HepG2 (cell line): ENCODE measurements at regions not wholly inside any gene's neighbourhood (a gene's known extent, or its start where the extent isn't known, plus 50 kb on each side); places are given as distances from the start of the nearest gene placed in this dataset.
A peak's percentile ranks its signal among the peaks of the same experiment; 100 is the strongest.

ENCODE experiments used
- IRF9 ChIP-seq: sonication (generic); formaldehyde crosslinking; IDR thresholded peaks from 2 replicates; pipeline ENCODE4 v1.8.0; 2022; ENCODE audit warnings: missing genetic modification reagents, mild to moderate bottlenecking, borderline replicate concordance
- KDM4B ChIP-seq: sonication (generic); formaldehyde crosslinking; IDR thresholded peaks from 2 replicates; pipeline ENCODE4 v1.4.0; 2020; ENCODE audit warnings: missing genetic modification reagents
- KDM5A ChIP-seq: fragments of 200-600 bp; sonication (generic); IDR thresholded peaks from 2 replicates; pipeline ENCODE4 v1.7.0; 2018; ENCODE audit warnings: antibody characterized with exemption, mild to moderate bottlenecking, low read length, borderline replicate concordance
- LBX2 ChIP-seq: sonication (generic); formaldehyde crosslinking; IDR thresholded peaks from 2 replicates; pipeline ENCODE4 v1.5.0; 2020; ENCODE audit warnings: missing genetic modification reagents, mild to moderate bottlenecking, borderline replicate concordance
- NR0B2 ChIP-seq: sonication (generic); formaldehyde crosslinking; IDR thresholded peaks from 2 replicates; pipeline ENCODE4 v1.4.0; 2020; ENCODE audit warnings: mild to moderate bottlenecking, missing genetic modification reagents
- PITX1 ChIP-seq: sonication (generic); formaldehyde crosslinking; IDR thresholded peaks from 2 replicates; pipeline ENCODE4 v1.5.1; 2020; ENCODE audit warnings: mild to moderate bottlenecking, missing genetic modification reagents
- POLR2A ChIP-seq, 2 experiments: IDR thresholded peaks; 2 replicates each; pipeline ENCODE4 v1.6.1; 2011; ENCODE audit warnings: low read depth in 2 of 2, low read length in 2 of 2, mild to moderate bottlenecking in 1 of 2, moderate library complexity in 1 of 2; ENCODE audit not compliant: insufficient read depth in 1 of 2
- RXRA ChIP-seq: sonication (generic); formaldehyde crosslinking; IDR thresholded peaks from 2 replicates; pipeline ENCODE4 v1.5.1; 2020; ENCODE audit warnings: missing genetic modification reagents
- SNAI1 ChIP-seq: sonication (generic); formaldehyde crosslinking; IDR thresholded peaks from 2 replicates; pipeline ENCODE4 v1.5.0; 2020; ENCODE audit warnings: mild to moderate bottlenecking, missing genetic modification reagents, borderline replicate concordance
- TRIM22 ChIP-seq: fragments of 450-650 bp; IDR thresholded peaks from 2 replicates; pipeline ENCODE4 v1.6.1; 2017
- ZC3H4 ChIP-seq: sonication (generic); formaldehyde crosslinking; IDR thresholded peaks from 2 replicates; pipeline ENCODE4 v1.4.0; 2020; ENCODE audit warnings: missing genetic modification reagents, borderline replicate concordance
- ZFP36L2 ChIP-seq: sonication (generic); formaldehyde crosslinking; IDR thresholded peaks from 2 replicates; pipeline ENCODE4 v1.4.0; 2020; ENCODE audit warnings: missing genetic modification reagents
- ZFP82 ChIP-seq: sonication (generic); formaldehyde crosslinking; IDR thresholded peaks from 2 replicates; pipeline ENCODE4 v1.5.1; 2020; ENCODE audit warnings: mild to moderate bottlenecking, missing genetic modification reagents, borderline replicate concordance
- ZGPAT ChIP-seq: IDR thresholded peaks from 2 replicates; pipeline ENCODE4 v1.6.1; 2016; ENCODE audit warnings: mild to moderate bottlenecking
- ZHX1 ChIP-seq: sonication (generic); formaldehyde crosslinking; IDR thresholded peaks from 2 replicates; pipeline ENCODE4 v1.8.1; 2022; ENCODE audit warnings: low read depth, mild to moderate bottlenecking, missing genetic modification reagents
- ZNF143 ChIP-seq: sonication (generic); formaldehyde crosslinking; IDR thresholded peaks from 2 replicates; pipeline ENCODE4 v1.4.0; 2020; ENCODE audit warnings: missing genetic modification reagents
- ZNF235 ChIP-seq: sonication (generic); formaldehyde crosslinking; IDR thresholded peaks from 2 replicates; pipeline ENCODE4 v1.8.1; 2023; ENCODE audit warnings: mild to moderate bottlenecking, missing genetic modification reagents, borderline replicate concordance
- ZNF251 ChIP-seq: sonication (generic); formaldehyde crosslinking; IDR thresholded peaks from 2 replicates; pipeline ENCODE4 v1.9.0; 2021; ENCODE audit warnings: mild to moderate bottlenecking, missing genetic modification reagents
- ZNF317 ChIP-seq: sonication (generic); formaldehyde crosslinking; IDR thresholded peaks from 2 replicates; pipeline ENCODE4 v1.5.0; 2020; ENCODE audit warnings: mild to moderate bottlenecking, missing genetic modification reagents
- ZNF549 ChIP-seq: sonication (generic); formaldehyde crosslinking; IDR thresholded peaks from 2 replicates; pipeline ENCODE4 v1.5.0; 2020; ENCODE audit warnings: missing genetic modification reagents
- ZNF564 ChIP-seq: sonication (generic); formaldehyde crosslinking; IDR thresholded peaks from 2 replicates; pipeline ENCODE4 v1.8.1; 2023; ENCODE audit warnings: mild to moderate bottlenecking, missing genetic modification reagents
- ZNF577 ChIP-seq: sonication (generic); formaldehyde crosslinking; IDR thresholded peaks from 2 replicates; pipeline ENCODE4 v1.4.0; 2020; ENCODE audit warnings: mild to moderate bottlenecking, low read depth, missing genetic modification reagents, borderline replicate concordance
- ZNF580 ChIP-seq: IDR thresholded peaks from 2 replicates; pipeline ENCODE4 v1.6.1; 2016; ENCODE audit warnings: low read depth, borderline replicate concordance
- ZNF607 ChIP-seq: sonication (generic); formaldehyde crosslinking; IDR thresholded peaks from 2 replicates; pipeline ENCODE4 v1.5.1; 2020; ENCODE audit warnings: missing genetic modification reagents, mild to moderate bottlenecking, borderline replicate concordance
- ZNF83 ChIP-seq: sonication (generic); formaldehyde crosslinking; IDR thresholded peaks from 2 replicates; pipeline ENCODE4 v1.4.0; 2020; ENCODE audit warnings: missing genetic modification reagents, mild to moderate bottlenecking, borderline replicate concordance

GRCh38 chr3:159787178-159787574 lies 201.5 kb upstream of the IL12A start (continued):
- TF ChIP-seq ZNF83 (CRISPR knock-in tag) = no peak
- TF ChIP-seq ZGPAT (CRISPR knock-in tag) = 0 out of 2 replicates have a peak, but pooled peaks have one; percentile 57
- TF ChIP-seq POLR2A (IDR thresholded peaks at IDR 0.05; ENCODE audit: insufficient read depth in 1 of 2, low read depth in 2 of 2, low read length in 2 of 2) = no peak
- TF ChIP-seq ZNF607 = no peak
- TF ChIP-seq ZFP82 (CRISPR knock-in tag) = no peak
- no peak for TF ChIP-seq ZNF577 (CRISPR knock-in tag)
- no peak for TF ChIP-seq ZNF549 (CRISPR knock-in tag)
- TF ChIP-seq PITX1 (CRISPR knock-in tag) = no peak
- no peak for TF ChIP-seq ZNF580
- no peak for TF ChIP-seq KDM4B (CRISPR knock-in tag)
- no peak for TF ChIP-seq ZNF235 (CRISPR knock-in tag)
- no peak for TF ChIP-seq LBX2 (CRISPR knock-in tag)
- no peak for TF ChIP-seq ZC3H4 (CRISPR knock-in tag)
- peak; percentile 91 for TF ChIP-seq ZNF317 (CRISPR knock-in tag)
- TF ChIP-seq TRIM22 = no peak
- TF ChIP-seq RXRA (CRISPR knock-in tag) = peak; percentile 63; the same call in 1 of the 2 replicates
- no peak for TF ChIP-seq ZFP36L2 (CRISPR knock-in tag)
- no peak for TF ChIP-seq ZHX1 (CRISPR knock-in tag)
- TF ChIP-seq SNAI1 = no peak
- TF ChIP-seq KDM5A = no peak
- no peak for TF ChIP-seq IRF9
- TF ChIP-seq ZNF143 (CRISPR knock-in tag) = no peak
- no peak for TF ChIP-seq ZNF251 (CRISPR knock-in tag)
- no peak for TF ChIP-seq NR0B2 (CRISPR knock-in tag)
- TF ChIP-seq ZNF564 (CRISPR knock-in tag) = no peak
